CD1c-positive myeloid dendritic cell (primary cell): ENCODE measurements at regions not wholly inside any gene's neighbourhood (a gene's known extent, or its start where the extent isn't known, plus 50 kb on each side); places are given as distances from the start of the nearest gene placed in this dataset.
"Not testable (repeated sequence)": the region's sequence is repeated elsewhere in the genome, so short reads cannot be mapped to it uniquely, and the experiment has no call there.

Experiments used
- DNase-seq: peaks from one replicate; pipeline ENCODE4 v3.0.0-alpha.2; 2016; ENCODE audit errors: extremely low spot score

- DNase-seq = no peak
Observed at GRCh38 chr4:158122501-158122900, 50.3 kb downstream of the GASK1B start.

GRCh38 chr4:158121161-158121579 is 51.7 kb downstream of the GASK1B start:
- peak; percentile 12 for DNase-seq

- not testable (repeated sequence) for DNase-seq
Observed at GRCh38 chr4:158120645-158121151, 52.1 kb downstream of the GASK1B start.

- DNase-seq = peak; percentile 14
Observed at GRCh38 chr4:158112611-158113010, 60.2 kb downstream of the GASK1B start.

- DNase-seq = no peak
Observed at GRCh38 chr4:158111241-158111640, 61.6 kb downstream of the GASK1B start.

GRCh38 chr4:158102904-158103303 is 69.9 kb downstream of the GASK1B start:
- no peak for DNase-seq

- no peak for DNase-seq
Observed at GRCh38 chr4:158099686-158100085, 73.1 kb downstream of the GASK1B start.

- DNase-seq = no peak
Observed at GRCh38 chr4:158098802-158099201, 74.0 kb downstream of the GASK1B start.

- DNase-seq = no peak
Observed at GRCh38 chr4:158094413-158095134, 78.3 kb downstream of the GASK1B start.

- DNase-seq = no peak
Observed at GRCh38 chr4:158090323-158090722, 82.5 kb downstream of the GASK1B start.

GRCh38 chr4:158089897-158090296 is 82.9 kb downstream of the GASK1B start:
- not testable (repeated sequence) for DNase-seq

GRCh38 chr4:158080354-158080753 is 92.5 kb downstream of the GASK1B start:
- DNase-seq = no peak

- DNase-seq = no peak
Observed at GRCh38 chr4:158079661-158080060, 93.2 kb downstream of the GASK1B start.

GRCh38 chr4:158077835-158078234 is 95.0 kb downstream of the GASK1B start:
- DNase-seq = no peak

GRCh38 chr4:158074851-158075250 is 98.0 kb downstream of the GASK1B start:
- DNase-seq = no peak

- DNase-seq = no peak
Observed at GRCh38 chr4:158071931-158072330, 100.9 kb downstream of the GASK1B start.

GRCh38 chr4:158068068-158068467 is 104.8 kb downstream of the GASK1B start:
- DNase-seq = no peak

GRCh38 chr4:158067646-158068045 is 105.2 kb downstream of the GASK1B start:
- DNase-seq = no peak

GRCh38 chr4:158065603-158066002 is 107.2 kb downstream of the GASK1B start:
- DNase-seq = no peak

- no peak for DNase-seq
Observed at GRCh38 chr4:158065176-158065575, 107.6 kb downstream of the GASK1B start.

GRCh38 chr4:158056689-158057245 is 116.1 kb downstream of the GASK1B start:
- DNase-seq = no peak

GRCh38 chr4:158055668-158056067 is 117.2 kb downstream of the GASK1B start:
- no peak for DNase-seq

- DNase-seq = no peak
Observed at GRCh38 chr4:158053801-158054200, 119.0 kb downstream of the GASK1B start.
